NCI-H1436 (cell line): ENCODE measurements at regions not wholly inside any gene's neighbourhood (a gene's known extent, or its start where the extent isn't known, plus 50 kb on each side); places are given as distances from the start of the nearest gene placed in this dataset.

ENCODE experiments used
- DNase-seq: peaks from one replicate; lab custom pipeline; 2025; lab: John Stamatoyannopoulos, UW

- DNase-seq: peak; percentile 82
Measured at GRCh38 chr2:51490576-51491234, 458.8 kb upstream of the NRXN1 start.

- DNase-seq: no peak
Measured at GRCh38 chr2:51484605-51485004, 452.7 kb upstream of the NRXN1 start.

GRCh38 chr2:51483720-51484119, 451.8 kb upstream of the NRXN1 start:
- DNase-seq: no peak

GRCh38 chr2:51472783-51473182, 440.9 kb upstream of the NRXN1 start:
- DNase-seq: no peak

GRCh38 chr2:51472300-51472699, 440.4 kb upstream of the NRXN1 start:
- DNase-seq: no peak

GRCh38 chr2:51469102-51469501, 437.2 kb upstream of the NRXN1 start:
- no peak for DNase-seq

GRCh38 chr2:51465326-51465725, 433.4 kb upstream of the NRXN1 start:
- DNase-seq: no peak

- DNase-seq: no peak
Measured at GRCh38 chr2:51454177-51454576, 422.2 kb upstream of the NRXN1 start.

GRCh38 chr2:51448911-51449310, 417.0 kb upstream of the NRXN1 start:
- DNase-seq: no peak

- no peak for DNase-seq
Measured at GRCh38 chr2:51441786-51442185, 409.9 kb upstream of the NRXN1 start.

GRCh38 chr2:51424418-51424817, 392.5 kb upstream of the NRXN1 start:
- DNase-seq: no peak

GRCh38 chr2:51420511-51420910, 388.6 kb upstream of the NRXN1 start:
- DNase-seq: no peak

GRCh38 chr2:51413726-51414125, 381.8 kb upstream of the NRXN1 start:
- DNase-seq: no peak

- no peak for DNase-seq
Measured at GRCh38 chr2:51410331-51410730, 378.4 kb upstream of the NRXN1 start.

GRCh38 chr2:51409920-51410319, 378.0 kb upstream of the NRXN1 start:
- DNase-seq: no peak

GRCh38 chr2:51404226-51404625, 372.3 kb upstream of the NRXN1 start:
- DNase-seq: no peak

- DNase-seq: no peak
Measured at GRCh38 chr2:51401546-51401945, 369.6 kb upstream of the NRXN1 start.

GRCh38 chr2:51387235-51387634, 355.3 kb upstream of the NRXN1 start:
- no peak for DNase-seq

- DNase-seq: no peak
Measured at GRCh38 chr2:51379997-51380396, 348.1 kb upstream of the NRXN1 start.

- DNase-seq: no peak
Measured at GRCh38 chr2:51368250-51368649, 336.3 kb upstream of the NRXN1 start.

- DNase-seq: no peak
Measured at GRCh38 chr2:51350100-51350499, 318.2 kb upstream of the NRXN1 start.

- DNase-seq: no peak
Measured at GRCh38 chr2:51344886-51345285, 313.0 kb upstream of the NRXN1 start.

GRCh38 chr2:51335087-51336058, 303.4 kb upstream of the NRXN1 start:
- no peak for DNase-seq
